GM19452 (cell line): ENCODE measurements at regions not wholly inside any gene's neighbourhood (a gene's known extent, or its start where the extent isn't known, plus 50 kb on each side); places are given as distances from the start of the nearest gene placed in this dataset.
"Not testable (repeated sequence)": the region's sequence is repeated elsewhere in the genome, so short reads cannot be mapped to it uniquely, and the experiment has no call there.

Experiments
- ATAC-seq: cut with Tn5 transposase; IDR thresholded peaks from one replicate; pipeline ENCODE4 v1.9.1; 2021; ENCODE audit not compliant: unreplicated experiment

GRCh38 chrX:6990552-6991193 is 156.8 kb upstream of the STS start:
- ATAC-seq = no peak

GRCh38 chrX:6989858-6990257 is 157.7 kb upstream of the STS start:
- ATAC-seq = no peak

GRCh38 chrX:6988694-6989093 is 158.8 kb upstream of the STS start:
- ATAC-seq = not testable (repeated sequence)

GRCh38 chrX:6986915-6987314 is 160.6 kb upstream of the STS start:
- no peak for ATAC-seq

GRCh38 chrX:6985537-6985936 is 162.0 kb upstream of the STS start:
- no peak for ATAC-seq

GRCh38 chrX:6983207-6983955 is 164.1 kb upstream of the STS start:
- ATAC-seq = no peak

GRCh38 chrX:6981718-6982406 is 165.7 kb upstream of the STS start:
- ATAC-seq = no peak

GRCh38 chrX:6980981-6981380 is 166.5 kb upstream of the STS start:
- no peak for ATAC-seq

- ATAC-seq = no peak
Observed at GRCh38 chrX:6968231-6968630, 179.3 kb upstream of the STS start.

- no peak for ATAC-seq
Observed at GRCh38 chrX:6965729-6966128, 181.8 kb upstream of the STS start.

- no peak for ATAC-seq
Observed at GRCh38 chrX:6962006-6962355, 185.5 kb upstream of the STS start.

- no peak for ATAC-seq
Observed at GRCh38 chrX:6961286-6962005, 186.1 kb upstream of the STS start.

- ATAC-seq = no peak
Observed at GRCh38 chrX:6959006-6959405, 188.5 kb upstream of the STS start.

- no peak for ATAC-seq
Observed at GRCh38 chrX:6954836-6955235, 192.7 kb upstream of the STS start.

- no peak for ATAC-seq
Observed at GRCh38 chrX:6946168-6946567, 201.3 kb upstream of the STS start.

GRCh38 chrX:6941041-6941440 is 206.5 kb upstream of the STS start:
- ATAC-seq = no peak

- ATAC-seq = not testable (repeated sequence)
Observed at GRCh38 chrX:6932942-6933341, 214.6 kb upstream of the STS start.

GRCh38 chrX:6930307-6930849 is 217.1 kb upstream of the STS start:
- no peak for ATAC-seq

GRCh38 chrX:6924443-6925077 is 223.0 kb upstream of the STS start:
- no peak for ATAC-seq

GRCh38 chrX:6917666-6918065 is 229.8 kb upstream of the STS start:
- ATAC-seq = no peak

- ATAC-seq = no peak
Observed at GRCh38 chrX:6910218-6910617, 237.3 kb upstream of the STS start.
